ENCODE measurements at regions not wholly inside any gene's neighbourhood (a gene's known extent, or its start where the extent isn't known, plus 50 kb on each side); places are given as distances from the start of the nearest gene placed in this dataset.

DNA sequence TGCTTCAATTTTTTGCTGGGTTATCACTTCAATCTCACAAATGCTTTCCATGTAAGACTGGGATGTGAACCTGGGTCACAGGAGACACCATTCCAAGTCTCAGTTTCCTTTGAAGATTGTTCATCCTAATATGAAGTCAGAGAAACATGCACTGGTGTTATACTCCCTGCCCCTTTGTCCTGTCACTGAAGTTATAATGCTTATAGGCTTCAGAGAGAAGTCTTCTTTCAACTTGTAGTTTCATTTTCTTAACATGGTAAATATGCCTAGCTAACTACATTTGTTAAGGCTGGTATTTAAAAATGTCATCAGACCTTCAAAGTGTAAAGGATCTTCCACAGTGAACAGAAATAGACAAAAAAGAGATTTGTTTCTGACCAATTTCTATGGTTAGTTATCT lies 1195.9 kb downstream of the MRPL39 start:
- Histone ChIP-seq H3K4me1 (no peaks in the 10 kb centered on the region), H3K9me3 (no peaks in the 10 kb centered on the region), H3K27me3 (no peaks in the 10 kb centered on the region), H3K27ac (no peak overlapping the region), H3K4me3 (no peak overlapping the region), H3K36me3 (no peaks in the 10 kb centered on the region)
- TF ChIP-seq EP300 (IDR thresholded peaks at IDR 0.05) = no peak
- TF ChIP-seq, protein P1, sequence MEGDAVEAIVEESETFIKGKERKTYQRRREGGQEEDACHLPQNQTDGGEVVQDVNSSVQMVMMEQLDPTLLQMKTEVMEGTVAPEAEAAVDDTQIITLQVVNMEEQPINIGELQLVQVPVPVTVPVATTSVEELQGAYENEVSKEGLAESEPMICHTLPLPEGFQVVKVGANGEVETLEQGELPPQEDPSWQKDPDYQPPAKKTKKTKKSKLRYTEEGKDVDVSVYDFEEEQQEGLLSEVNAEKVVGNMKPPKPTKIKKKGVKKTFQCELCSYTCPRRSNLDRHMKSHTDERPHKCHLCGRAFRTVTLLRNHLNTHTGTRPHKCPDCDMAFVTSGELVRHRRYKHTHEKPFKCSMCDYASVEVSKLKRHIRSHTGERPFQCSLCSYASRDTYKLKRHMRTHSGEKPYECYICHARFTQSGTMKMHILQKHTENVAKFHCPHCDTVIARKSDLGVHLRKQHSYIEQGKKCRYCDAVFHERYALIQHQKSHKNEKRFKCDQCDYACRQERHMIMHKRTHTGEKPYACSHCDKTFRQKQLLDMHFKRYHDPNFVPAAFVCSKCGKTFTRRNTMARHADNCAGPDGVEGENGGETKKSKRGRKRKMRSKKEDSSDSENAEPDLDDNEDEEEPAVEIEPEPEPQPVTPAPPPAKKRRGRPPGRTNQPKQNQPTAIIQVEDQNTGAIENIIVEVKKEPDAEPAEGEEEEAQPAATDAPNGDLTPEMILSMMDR (IDR thresholded peaks at IDR 0.05) = no peak
- no peak for TF ChIP-seq POLR2AphosphoS5 (IDR thresholded peaks at IDR 0.05)
- TF ChIP-seq POLR2A (IDR thresholded peaks at IDR 0.05) = no peak
- DNase-seq (no peak), ATAC-seq (ENCODE audit: low FRiP score in 2 of 2) (no peak)

DNA sequence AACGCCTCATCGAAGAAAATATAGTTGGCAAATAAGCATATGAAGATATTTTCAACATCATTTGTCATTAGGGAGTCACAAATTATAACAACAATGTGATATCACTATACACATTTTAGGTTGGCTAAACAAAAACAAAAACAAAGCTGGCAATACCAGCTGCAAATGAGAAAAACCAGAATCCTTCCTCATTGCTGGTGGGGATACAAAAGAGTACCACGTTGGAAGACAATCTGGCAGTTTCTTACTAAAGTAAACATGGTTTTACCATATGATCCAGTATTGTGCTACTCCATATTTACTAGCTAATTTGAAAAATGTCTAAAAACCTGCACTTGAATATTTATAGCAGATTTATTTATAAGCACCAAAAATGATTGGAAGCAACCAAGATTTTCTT lies 1204.1 kb downstream of the MRPL39 start:
- Histone ChIP-seq H3K9me3 (no peaks in the 10 kb centered on the region), H3K27me3 (no peaks in the 10 kb centered on the region), H3K36me3 (no peaks in the 10 kb centered on the region), H3K27ac (no peak overlapping the region), H3K4me1 (no peaks in the 10 kb centered on the region), H3K4me3 (no peak overlapping the region)
- 75 to 78% methylated on average over 3 of the region's 3 CpGs for WGBS, 2 donors
- no peak for ATAC-seq (ENCODE audit: low FRiP score in 2 of 2)
- TF ChIP-seq POLR2AphosphoS5 (IDR thresholded peaks at IDR 0.05) (no peak), POLR2A (IDR thresholded peaks at IDR 0.05) (no peak), EP300 (IDR thresholded peaks at IDR 0.05) (no peak)
- TF ChIP-seq, protein P1 (IDR thresholded peaks at IDR 0.05) = no peak
- DNase-seq = no peak

DNA sequence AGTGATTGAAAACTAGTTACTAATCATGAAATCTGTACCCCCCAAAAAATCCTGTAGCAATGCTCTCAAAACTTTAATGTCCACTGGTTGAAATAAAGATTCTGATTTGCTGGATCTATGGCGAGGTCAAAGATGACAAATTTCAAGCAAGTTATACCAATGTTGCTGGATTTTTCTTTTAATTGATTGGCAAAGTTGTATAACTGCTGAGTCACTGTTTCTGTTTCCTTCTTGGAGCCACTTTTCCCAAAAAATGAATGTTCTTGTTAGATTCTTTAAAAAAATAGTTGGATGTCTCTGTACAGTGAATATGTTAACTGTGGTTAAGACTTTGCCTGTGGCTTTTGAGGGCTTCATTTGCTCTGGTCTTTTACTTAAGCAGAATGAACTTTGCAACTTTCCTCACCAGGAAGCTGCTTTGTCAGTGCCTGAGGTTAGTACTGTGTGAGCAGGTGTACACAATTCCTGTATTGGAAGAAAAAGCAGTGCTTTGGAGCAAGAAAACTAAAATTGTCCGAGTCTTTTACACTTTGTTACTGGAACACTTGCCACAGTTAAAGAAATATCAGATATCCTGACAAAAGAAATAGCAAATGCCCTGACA lies 1211.9 kb downstream of the MRPL39 start:
- H3K27me3 ChIP-seq = no peaks in the 10 kb centered on the region
- H3K27ac ChIP-seq = no peak overlapping the region
- TF ChIP-seq POLR2AphosphoS5 (IDR thresholded peaks at IDR 0.05) (no peak), EP300 (IDR thresholded peaks at IDR 0.05) (no peak)

DNA sequence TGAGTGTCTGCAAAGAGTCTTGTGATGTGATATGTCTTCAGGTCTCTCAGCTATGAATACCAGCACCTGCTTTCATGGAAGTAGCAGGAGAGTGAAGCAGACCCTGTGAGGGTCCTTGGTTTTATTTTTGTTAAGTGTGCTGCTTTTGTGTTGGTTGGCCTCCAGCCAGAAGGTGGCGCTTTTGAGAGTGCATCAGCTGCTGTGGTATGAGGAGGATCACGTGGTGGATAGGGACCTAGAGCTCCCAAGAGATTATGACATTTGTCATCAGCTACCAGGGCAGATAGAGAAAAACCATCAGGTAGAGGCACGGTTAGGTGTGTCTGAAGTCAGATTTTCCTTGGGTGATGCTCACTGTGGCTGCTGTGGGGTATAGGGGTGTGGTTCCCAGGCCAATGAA lies 1232.1 kb downstream of the MRPL39 start:
- Histone ChIP-seq H3K4me3 (no peak overlapping the region), H3K27ac (no peak overlapping the region), H3K27me3 (no peaks in the 10 kb centered on the region), H3K4me1 (no peaks in the 10 kb centered on the region), H3K9me3 (no peaks in the 10 kb centered on the region), H3K36me3 (no peaks in the 10 kb centered on the region)
- DNase-seq (no peak), ATAC-seq (ENCODE audit: low FRiP score in 2 of 2) (no peak)
- TF ChIP-seq POLR2A (IDR thresholded peaks at IDR 0.05) = no peak
- TF ChIP-seq POLR2AphosphoS5 (IDR thresholded peaks at IDR 0.05) = no peak
- TF ChIP-seq, protein P1 (IDR thresholded peaks at IDR 0.05) = no peak
- no peak for TF ChIP-seq EP300 (IDR thresholded peaks at IDR 0.05)
- WGBS, 2 donors = 20 to 79% methylated on average over 1 to 2 of the region's 3 CpGs

More for the DNA sequence above, 1211.9 kb downstream of the MRPL39 start:
- Histone ChIP-seq H3K36me3 (no peaks in the 10 kb centered on the region), H3K4me1 (no peaks in the 10 kb centered on the region), H3K9me3 (no peaks in the 10 kb centered on the region), H3K4me3 (no peak overlapping the region)
- no peak for ATAC-seq (ENCODE audit: low FRiP score in 2 of 2)
- DNase-seq = no peak
- 52 to 53% methylated on average over 2 of the region's 2 CpGs for WGBS, 2 donors

DNA sequence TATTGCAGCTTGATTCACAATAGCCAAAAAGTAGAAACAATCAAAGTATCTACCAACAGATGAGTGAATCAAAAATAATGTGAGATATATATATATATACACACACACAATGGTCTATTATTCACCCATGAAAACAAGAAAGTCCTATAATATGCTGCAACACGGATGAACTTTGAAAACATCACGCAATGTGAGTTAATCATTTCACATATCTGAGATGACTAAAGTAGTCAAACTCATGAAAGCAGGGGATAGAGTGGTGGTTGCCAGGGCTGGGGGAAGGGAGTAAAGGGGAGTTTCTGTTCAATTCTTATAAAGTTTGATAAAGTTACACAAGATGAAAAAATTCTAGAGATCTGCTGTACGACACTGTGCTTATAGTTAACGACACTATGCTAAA lies 1234.8 kb downstream of the MRPL39 start:
- no peak for ATAC-seq (ENCODE audit: low FRiP score in 2 of 2)
- H3K4me3 ChIP-seq = no peak overlapping the region
- TF ChIP-seq POLR2A (IDR thresholded peaks at IDR 0.05) (no peak), EP300 (IDR thresholded peaks at IDR 0.05) (no peak), POLR2AphosphoS5 (IDR thresholded peaks at IDR 0.05) (no peak)
- TF ChIP-seq, protein P1 (IDR thresholded peaks at IDR 0.05) = no peak
- no peak for DNase-seq
- H3K4me1 ChIP-seq = no peaks in the 10 kb centered on the region
- H3K36me3 ChIP-seq = no peaks in the 10 kb centered on the region
- H3K27me3 ChIP-seq = no peaks in the 10 kb centered on the region
- H3K27ac ChIP-seq = no peak overlapping the region
- 88 to 93% methylated on average over 4 of the region's 4 CpGs for WGBS, 2 donors
- no peaks in the 10 kb centered on the region for H3K9me3 ChIP-seq
